Activated T-helper 2 cell treated with anti-CD3 and anti-CD28 coated beads, Interferon-gamma antibody, Interleukin-2, Interleukin-4, amounts not matched to agents 10 μg/mL and 5 μg/mL and 100 μg/mL, durations not matched to agents 14 hours and 24 hours and 36 hours (primary cell): ENCODE measurements at regions not wholly inside any gene's neighbourhood (a gene's known extent, or its start where the extent isn't known, plus 50 kb on each side); places are given as distances from the start of the nearest gene placed in this dataset.

Experiments used
- DNase-seq: peaks from one replicate; pipeline ENCODE4 v3.0.0; 2021; ENCODE audit warnings: low spot score
- H3K27ac Mint-ChIP-seq: one replicate; pipeline ENCODE4 v1.8.0; 2021; ENCODE audit warnings: mixed read lengths
- H3K27me3 Mint-ChIP-seq: one replicate; pipeline ENCODE4 v1.8.0; 2021; ENCODE audit warnings: low read depth, mixed read lengths
- H3K36me3 Mint-ChIP-seq: one replicate; pipeline ENCODE4 v1.8.0; 2021; ENCODE audit warnings: low read depth, mixed read lengths
- H3K4me1 Mint-ChIP-seq: one replicate; pipeline ENCODE4 v1.8.0; 2021; ENCODE audit warnings: low read depth, mixed read lengths
- H3K4me3 Mint-ChIP-seq: one replicate; pipeline ENCODE4 v1.8.0; 2021; ENCODE audit warnings: low read depth, mild to moderate bottlenecking, moderate library complexity, mixed read lengths
- H3K9me3 Mint-ChIP-seq: one replicate; pipeline ENCODE4 v1.8.0; 2021; ENCODE audit warnings: mixed read lengths
- intact Hi-C: fragments of 100-400 bp; cut with micrococcal nuclease; formaldehyde crosslinking; loops from one replicate; pipeline ENCODE4 v1.15.1; 2023

- H3K36me3 Mint-ChIP-seq = no peaks in the 10 kb centered on the region
- no peaks in the 10 kb centered on the region for H3K4me1 Mint-ChIP-seq
- H3K27me3 Mint-ChIP-seq = no peaks in the 10 kb centered on the region
- H3K9me3 Mint-ChIP-seq = no peaks in the 10 kb centered on the region
- no peak overlapping the region for H3K4me3 Mint-ChIP-seq
- intact Hi-C loops = no loop called here
- H3K27ac Mint-ChIP-seq = no peak overlapping the region
- no peak for DNase-seq
Observed at GRCh38 chr18:8506251-8507049, 102.8 kb upstream of the RAB12 start.

- DNase-seq = no peak
- no peak overlapping the region for H3K27ac Mint-ChIP-seq
- intact Hi-C loops = no loop called here
- H3K27me3 Mint-ChIP-seq = no peaks in the 10 kb centered on the region
- no peaks in the 10 kb centered on the region for H3K36me3 Mint-ChIP-seq
- H3K4me3 Mint-ChIP-seq = no peak overlapping the region
- no peaks in the 10 kb centered on the region for H3K4me1 Mint-ChIP-seq
- H3K9me3 Mint-ChIP-seq = no peaks in the 10 kb centered on the region
Observed at GRCh38 chr18:8507361-8507760, 101.9 kb upstream of the RAB12 start.

- no peak overlapping the region for H3K4me3 Mint-ChIP-seq
- no peaks in the 10 kb centered on the region for H3K9me3 Mint-ChIP-seq
- no peaks in the 10 kb centered on the region for H3K4me1 Mint-ChIP-seq
- intact Hi-C loops = no loop called here
- H3K36me3 Mint-ChIP-seq = no peaks in the 10 kb centered on the region
- no peak overlapping the region for H3K27ac Mint-ChIP-seq
- no peaks in the 10 kb centered on the region for H3K27me3 Mint-ChIP-seq
- no peak for DNase-seq
Observed at GRCh38 chr18:8507915-8508705, 101.1 kb upstream of the RAB12 start.

- H3K27me3 Mint-ChIP-seq = no peaks in the 10 kb centered on the region
- H3K4me3 Mint-ChIP-seq = no peak overlapping the region
- no peak overlapping the region for H3K27ac Mint-ChIP-seq
- no peaks in the 10 kb centered on the region for H3K36me3 Mint-ChIP-seq
- no peaks in the 10 kb centered on the region for H3K9me3 Mint-ChIP-seq
- no peak for DNase-seq
- no peaks in the 10 kb centered on the region for H3K4me1 Mint-ChIP-seq
- intact Hi-C loops = no loop called here
Observed at GRCh38 chr18:8513249-8513648, 96.0 kb upstream of the RAB12 start.

GRCh38 chr18:8514409-8514808, 94.8 kb upstream of the RAB12 start:
- no peaks in the 10 kb centered on the region for H3K9me3 Mint-ChIP-seq
- H3K4me3 Mint-ChIP-seq = no peak overlapping the region

GRCh38 chr18:8515142-8515865, 93.9 kb upstream of the RAB12 start:
- intact Hi-C loops = no loop called here
- DNase-seq = no peak
- H3K27me3 Mint-ChIP-seq = no peaks in the 10 kb centered on the region
- no peaks in the 10 kb centered on the region for H3K4me1 Mint-ChIP-seq
- no peak overlapping the region for H3K27ac Mint-ChIP-seq
- H3K9me3 Mint-ChIP-seq = no peaks in the 10 kb centered on the region
- H3K36me3 Mint-ChIP-seq = no peaks in the 10 kb centered on the region
- H3K4me3 Mint-ChIP-seq = no peak overlapping the region

More at GRCh38 chr18:8514409-8514808, 94.8 kb upstream of the RAB12 start:
- no peak for DNase-seq
- Mint-ChIP-seq H3K27ac (no peak overlapping the region), H3K4me1 (no peaks in the 10 kb centered on the region), H3K27me3 (no peaks in the 10 kb centered on the region), H3K36me3 (no peaks in the 10 kb centered on the region)
- intact Hi-C loops = no loop called here

GRCh38 chr18:8516371-8517250, 92.6 kb upstream of the RAB12 start:
- no peaks in the 10 kb centered on the region for H3K4me1 Mint-ChIP-seq
- no peaks in the 10 kb centered on the region for H3K36me3 Mint-ChIP-seq
- DNase-seq = no peak
- no peaks in the 10 kb centered on the region for H3K27me3 Mint-ChIP-seq
- intact Hi-C loops = no loop called here
- no peak overlapping the region for H3K27ac Mint-ChIP-seq
- H3K4me3 Mint-ChIP-seq = no peak overlapping the region
- no peaks in the 10 kb centered on the region for H3K9me3 Mint-ChIP-seq

GRCh38 chr18:8517276-8517675, 92.0 kb upstream of the RAB12 start:
- DNase-seq = no peak
- no peak overlapping the region for H3K4me3 Mint-ChIP-seq
- no peaks in the 10 kb centered on the region for H3K9me3 Mint-ChIP-seq
- H3K27ac Mint-ChIP-seq = no peak overlapping the region
- intact Hi-C loops = no loop called here
- no peaks in the 10 kb centered on the region for H3K4me1 Mint-ChIP-seq
- no peaks in the 10 kb centered on the region for H3K27me3 Mint-ChIP-seq
- H3K36me3 Mint-ChIP-seq = no peaks in the 10 kb centered on the region

GRCh38 chr18:8519102-8519501, 90.1 kb upstream of the RAB12 start:
- Mint-ChIP-seq H3K27me3 (no peaks in the 10 kb centered on the region), H3K9me3 (no peaks in the 10 kb centered on the region), H3K36me3 (no peaks in the 10 kb centered on the region), H3K4me3 (no peak overlapping the region), H3K4me1 (no peaks in the 10 kb centered on the region), H3K27ac (no peak overlapping the region)
- intact Hi-C loops = no loop called here
- no peak for DNase-seq

- Mint-ChIP-seq H3K4me1 (no peaks in the 10 kb centered on the region), H3K4me3 (no peak overlapping the region), H3K9me3 (no peaks in the 10 kb centered on the region), H3K27ac (no peak overlapping the region), H3K36me3 (no peaks in the 10 kb centered on the region), H3K27me3 (peaks cover 5% of the 10 kb centered on the region)
- intact Hi-C loops = no loop called here
- DNase-seq = no peak
Observed at GRCh38 chr18:8520266-8520665, 89.0 kb upstream of the RAB12 start.

GRCh38 chr18:8522756-8523155, 86.5 kb upstream of the RAB12 start:
- Mint-ChIP-seq H3K27me3 (peaks cover 13% of the 10 kb centered on the region), H3K27ac (no peak overlapping the region), H3K4me1 (no peaks in the 10 kb centered on the region), H3K36me3 (no peaks in the 10 kb centered on the region), H3K9me3 (no peaks in the 10 kb centered on the region), H3K4me3 (no peak overlapping the region)
- intact Hi-C loops = no loop called here
- no peak for DNase-seq

- no peak for DNase-seq
- intact Hi-C loops = no loop called here
- Mint-ChIP-seq H3K9me3 (peaks cover 16% of the 10 kb centered on the region), H3K36me3 (no peaks in the 10 kb centered on the region), H3K27ac (no peak overlapping the region), H3K27me3 (peaks cover 13% of the 10 kb centered on the region), H3K4me1 (no peaks in the 10 kb centered on the region), H3K4me3 (no peak overlapping the region)
Observed at GRCh38 chr18:8525692-8526091, 83.5 kb upstream of the RAB12 start.
